GM18507 (cell line): ENCODE measurements at regions not wholly inside any gene's neighbourhood (a gene's known extent, or its start where the extent isn't known, plus 50 kb on each side); places are given as distances from the start of the nearest gene placed in this dataset.

ENCODE experiments used
- DNase-seq: peaks from one replicate; pipeline ENCODE4 v3.0.0; 2011; ENCODE audit warnings: low read depth; ENCODE audit not compliant: insufficient read length; ENCODE audit errors: extremely low spot score
- FAIRE-seq: peaks from 2 replicates; lab custom pipeline; 2011; peaks lifted over from hg19 to GRCh38; lab: Jason Lieb, UNC

DNA sequence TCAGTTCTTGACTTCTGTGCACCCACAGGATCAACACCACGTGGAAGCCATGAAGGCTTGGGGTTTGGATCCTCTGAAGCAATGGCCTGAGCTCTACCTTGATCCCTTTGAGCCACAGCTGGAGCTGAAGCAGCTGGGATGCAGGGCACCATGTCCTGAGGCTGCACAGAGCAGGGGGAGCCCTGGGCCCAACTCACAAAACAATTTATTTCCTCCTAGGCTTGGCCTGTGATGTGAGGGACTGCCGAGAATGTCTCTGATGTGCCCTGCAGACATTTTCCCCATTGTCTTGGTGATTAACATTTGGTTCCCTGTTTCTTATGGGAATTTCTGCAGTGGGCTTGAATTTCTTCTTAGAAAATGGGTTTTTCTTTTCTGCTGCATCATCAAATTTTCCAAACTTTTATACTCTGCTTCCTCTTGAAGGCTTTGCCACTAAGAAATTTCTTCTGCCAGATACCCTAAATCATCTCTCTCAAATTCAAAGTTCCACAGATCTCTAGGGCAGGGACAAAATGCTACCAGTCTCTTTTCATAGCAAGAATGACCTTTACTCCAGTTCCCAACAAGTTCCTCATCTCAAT, 288.2 kb downstream of the CCDC59 start:
- FAIRE-seq (no peak), DNase-seq (no peak)

DNA sequence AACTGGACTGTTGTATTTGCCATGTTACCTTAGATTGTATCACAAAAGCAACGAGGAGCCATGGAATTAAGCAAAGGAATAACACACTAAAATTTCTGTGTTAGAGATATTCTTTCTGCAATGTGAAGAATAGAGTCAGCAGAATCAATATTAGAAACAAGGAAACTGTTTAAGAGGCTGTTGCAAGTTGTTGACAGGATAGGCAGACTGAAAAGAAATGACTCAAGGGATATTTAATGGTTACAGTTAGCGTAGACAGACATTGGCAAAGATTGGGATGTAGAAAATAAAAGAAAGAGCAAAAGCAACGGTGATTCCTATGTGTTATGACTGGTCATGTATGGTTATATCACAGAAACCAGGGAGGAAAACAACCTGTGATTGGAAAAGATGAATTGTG, 299.0 kb upstream of the PPFIA2 start:
- FAIRE-seq (no peak), DNase-seq (no peak)

DNA sequence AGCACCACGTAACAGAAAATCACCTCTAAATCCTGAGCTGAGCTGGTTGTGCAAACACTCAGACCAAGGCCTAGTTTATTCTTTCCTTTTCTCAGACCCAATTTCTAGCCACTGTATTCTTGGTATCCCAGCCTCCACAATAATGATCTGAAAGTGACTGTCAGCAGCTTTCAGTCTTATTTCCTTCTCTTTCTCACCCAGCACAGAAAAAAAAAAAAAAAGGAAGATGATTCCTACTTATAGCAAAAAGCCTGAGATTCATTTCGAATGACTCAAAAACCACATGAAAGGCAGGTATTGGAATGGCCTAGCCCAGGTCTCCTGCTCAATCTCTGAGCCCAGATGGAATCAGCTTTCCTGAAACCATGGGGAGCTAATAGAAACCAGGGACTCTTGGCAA, 298.6 kb upstream of the PPFIA2 start:
- DNase-seq: no peak
- no peak for FAIRE-seq

DNA sequence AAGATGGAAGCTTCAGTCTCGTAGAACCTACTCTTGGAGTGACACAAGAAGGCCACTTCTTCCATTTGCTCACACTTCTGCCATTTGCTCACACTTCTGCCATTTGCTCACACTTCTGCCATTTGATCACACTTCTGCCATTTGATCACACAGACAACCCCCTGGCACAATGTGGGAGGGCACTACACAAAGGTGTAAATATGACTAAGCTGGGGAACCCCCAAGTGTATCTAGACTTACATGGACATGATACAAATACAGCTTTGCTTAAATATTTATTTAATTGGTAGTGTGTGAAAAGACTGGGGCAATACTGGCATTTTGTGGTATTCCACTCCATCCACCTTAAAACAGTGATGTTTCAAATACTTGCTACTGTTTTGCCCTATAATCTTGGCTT, 296.2 kb upstream of the PPFIA2 start:
- FAIRE-seq (no peak), DNase-seq (no peak)

DNA sequence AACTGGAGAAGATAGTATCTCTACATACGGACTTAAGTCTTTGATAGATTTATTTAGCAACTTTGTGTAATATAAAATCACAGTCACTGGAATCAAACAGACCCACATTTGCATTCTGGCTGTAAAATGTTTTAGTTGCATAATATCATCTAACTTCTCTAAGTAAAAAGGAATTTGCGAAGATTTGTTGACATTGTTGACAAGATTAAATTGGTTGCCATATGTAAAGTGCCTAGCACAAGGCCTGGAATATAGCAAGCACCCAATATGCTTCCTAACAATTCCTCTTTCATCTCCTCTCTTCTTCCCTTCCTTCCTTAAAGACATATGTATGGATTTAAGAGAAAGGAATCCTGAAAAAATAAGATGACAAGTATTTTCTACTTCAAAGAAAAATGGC, 295.4 kb upstream of the PPFIA2 start:
- DNase-seq: no peak
- FAIRE-seq: no peak

DNA sequence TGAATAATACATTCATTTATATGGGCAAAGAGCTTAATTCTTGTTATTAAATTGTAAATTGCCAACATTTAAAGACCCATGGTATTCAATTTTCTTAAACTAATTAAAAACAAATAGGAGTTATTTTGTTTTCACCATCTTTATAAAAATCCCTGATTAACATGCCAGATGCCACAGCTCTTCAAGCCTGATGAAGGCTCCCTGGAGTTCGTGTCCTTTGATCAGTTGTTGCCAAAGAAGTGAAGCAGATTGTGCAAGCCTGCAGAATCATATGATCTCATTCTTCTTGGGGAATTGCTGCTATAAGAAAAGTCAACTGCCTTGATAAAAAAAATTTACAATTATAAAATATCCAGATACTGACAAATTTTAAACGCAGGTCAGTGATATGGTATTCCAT, 288.3 kb upstream of the PPFIA2 start:
- FAIRE-seq (no peak), DNase-seq (no peak)

DNA sequence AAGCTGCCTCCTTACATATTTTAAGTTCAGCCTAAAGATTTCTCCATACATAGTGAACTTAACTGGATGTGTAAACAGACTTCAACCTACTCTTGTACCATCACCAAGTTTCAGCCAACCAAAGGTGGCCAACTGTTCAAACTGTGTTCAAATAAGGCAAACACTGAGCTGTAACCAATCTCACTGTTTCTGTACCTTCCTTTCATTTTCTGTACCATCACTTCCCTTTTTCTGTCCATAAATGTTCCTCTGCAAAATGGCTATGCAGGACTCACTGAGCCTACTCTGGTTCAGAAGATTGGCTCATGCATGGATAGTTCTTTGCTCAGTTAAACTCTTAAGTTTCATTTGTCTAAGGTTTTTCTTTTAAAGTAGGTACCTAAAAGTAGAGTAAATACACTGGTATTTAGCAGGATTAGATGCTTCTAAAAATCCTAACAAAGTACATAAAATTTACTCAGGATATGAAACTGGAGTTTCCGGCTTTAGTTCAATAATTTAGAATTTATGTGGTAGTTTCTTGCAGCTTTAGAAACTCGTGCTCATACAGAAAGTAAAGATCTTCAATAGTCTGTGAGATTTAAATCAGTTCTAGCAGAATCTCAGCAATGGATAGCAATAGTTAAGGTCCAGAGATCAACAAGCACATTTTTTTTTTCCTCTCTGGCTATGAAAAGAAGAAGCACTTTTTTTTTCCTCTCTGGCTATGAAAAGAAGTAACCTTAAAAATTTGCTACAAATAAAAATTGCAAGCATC, 282.0 kb upstream of the PPFIA2 start:
- FAIRE-seq: peak; percentile 47
- DNase-seq: no peak

DNA sequence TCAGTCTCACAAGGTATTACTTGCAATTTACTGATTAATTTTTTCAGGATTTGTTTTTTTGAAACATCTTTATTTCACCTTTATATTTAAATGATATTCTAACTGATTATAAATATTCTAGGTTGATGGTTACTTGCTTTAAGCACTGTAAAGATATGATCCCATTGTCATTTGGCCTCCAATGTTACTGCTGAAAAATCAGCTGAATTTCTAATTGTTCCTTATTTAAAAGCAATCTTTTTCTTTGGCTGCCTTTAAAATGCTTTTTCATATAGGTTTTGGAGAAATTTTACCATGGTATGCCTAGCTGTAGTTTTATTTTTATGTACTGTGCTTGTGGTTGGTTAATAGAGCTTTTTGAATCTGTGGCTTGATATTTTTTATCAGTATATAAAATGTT, 275.6 kb upstream of the PPFIA2 start:
- no peak for DNase-seq
- FAIRE-seq: no peak

DNA sequence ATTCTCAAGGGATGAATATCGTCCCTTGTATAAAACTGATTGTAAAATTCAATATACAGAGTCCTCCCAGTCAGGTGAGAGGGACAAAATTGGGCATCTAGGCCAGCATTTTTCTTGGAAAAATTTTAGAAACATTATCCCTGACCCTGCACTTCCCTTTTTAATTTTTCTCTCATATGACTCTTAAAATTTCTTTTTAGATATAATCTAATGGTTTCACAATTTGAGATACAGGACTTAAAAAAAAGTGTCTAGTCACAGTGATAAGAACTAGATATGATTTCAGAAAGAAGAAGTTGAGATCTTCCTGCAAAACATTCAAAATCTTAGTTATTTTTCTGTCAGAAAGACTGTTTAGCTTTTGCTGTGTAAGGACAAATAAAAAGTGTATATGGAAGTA, 270.8 kb upstream of the PPFIA2 start:
- no peak for FAIRE-seq
- DNase-seq: no peak

DNA sequence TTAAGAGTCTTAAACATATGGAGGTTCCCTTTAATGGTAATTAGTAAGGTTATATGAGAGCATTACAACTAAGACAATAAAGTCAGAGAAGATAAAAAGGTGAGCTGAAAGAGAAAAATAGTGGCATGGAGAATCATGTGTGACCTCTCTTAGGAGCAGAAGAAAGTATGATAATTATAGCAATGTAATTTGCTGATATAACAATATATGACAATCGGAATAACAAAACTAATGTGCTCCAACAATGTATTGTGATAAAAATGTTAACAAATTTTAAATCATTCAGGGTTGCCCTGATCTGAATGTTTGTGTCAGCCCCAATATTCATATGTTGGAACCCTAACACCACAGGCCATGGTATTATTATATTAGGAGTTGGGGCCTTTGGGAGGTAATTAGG, 269.6 kb upstream of the PPFIA2 start:
- no peak for FAIRE-seq
- no peak for DNase-seq

DNA sequence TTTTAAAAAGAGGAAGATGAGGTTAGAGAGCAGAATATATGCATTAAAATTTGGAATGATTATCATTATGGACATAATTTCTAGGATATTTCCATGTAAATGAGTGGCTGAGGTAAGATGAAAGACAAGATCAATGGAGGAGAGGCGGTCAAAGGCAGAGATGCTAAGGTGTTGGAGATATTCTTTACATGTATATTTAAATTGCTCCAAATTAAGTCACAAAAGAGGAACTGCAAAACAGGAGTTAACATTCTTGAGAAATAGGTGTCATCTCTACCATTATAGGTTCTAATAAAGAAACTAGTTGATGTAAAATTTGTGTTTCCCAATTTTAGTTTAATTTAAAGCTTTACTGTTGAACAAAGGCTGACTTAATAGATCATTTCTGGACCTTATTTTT, 268.5 kb upstream of the PPFIA2 start:
- no peak for FAIRE-seq
- no peak for DNase-seq

DNA sequence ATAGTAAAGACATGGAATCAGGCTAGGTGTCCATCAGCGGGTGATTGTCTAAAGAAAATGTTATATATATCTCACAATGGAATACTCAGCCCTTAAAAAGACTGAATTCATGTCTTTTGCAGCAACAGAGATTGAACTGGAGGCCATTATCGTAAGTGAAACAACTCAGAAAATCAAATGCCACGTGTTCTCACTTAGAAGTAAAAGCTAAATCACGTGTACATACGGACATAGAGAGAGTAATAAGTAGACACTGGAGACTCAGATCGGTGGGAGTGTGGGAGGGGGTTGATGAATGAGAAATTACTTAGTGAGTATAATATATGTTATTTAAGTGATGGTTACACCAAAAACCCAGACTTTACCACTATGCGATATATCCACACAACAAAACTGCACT, 266.3 kb upstream of the PPFIA2 start:
- DNase-seq: no peak
- FAIRE-seq: no peak

DNA sequence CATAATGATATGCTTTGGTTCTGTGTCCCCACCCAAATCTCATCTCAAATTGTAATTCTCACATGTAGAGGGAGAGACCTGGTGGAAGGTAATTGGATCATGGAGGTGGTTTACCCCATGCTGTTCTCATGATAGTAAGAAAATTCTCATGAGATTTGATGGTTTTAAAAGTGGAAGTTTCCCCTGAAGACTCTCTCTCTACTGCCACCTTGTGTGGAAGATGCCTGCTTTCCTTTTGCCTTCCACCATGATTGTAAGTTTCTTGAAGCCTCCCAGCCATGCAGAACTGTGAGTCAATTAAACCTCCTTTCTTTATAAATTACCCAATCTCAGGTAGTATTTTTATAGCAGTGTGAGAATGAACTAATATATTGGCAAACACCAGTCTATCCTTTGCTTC, 260.4 kb upstream of the PPFIA2 start:
- no peak for FAIRE-seq

DNA sequence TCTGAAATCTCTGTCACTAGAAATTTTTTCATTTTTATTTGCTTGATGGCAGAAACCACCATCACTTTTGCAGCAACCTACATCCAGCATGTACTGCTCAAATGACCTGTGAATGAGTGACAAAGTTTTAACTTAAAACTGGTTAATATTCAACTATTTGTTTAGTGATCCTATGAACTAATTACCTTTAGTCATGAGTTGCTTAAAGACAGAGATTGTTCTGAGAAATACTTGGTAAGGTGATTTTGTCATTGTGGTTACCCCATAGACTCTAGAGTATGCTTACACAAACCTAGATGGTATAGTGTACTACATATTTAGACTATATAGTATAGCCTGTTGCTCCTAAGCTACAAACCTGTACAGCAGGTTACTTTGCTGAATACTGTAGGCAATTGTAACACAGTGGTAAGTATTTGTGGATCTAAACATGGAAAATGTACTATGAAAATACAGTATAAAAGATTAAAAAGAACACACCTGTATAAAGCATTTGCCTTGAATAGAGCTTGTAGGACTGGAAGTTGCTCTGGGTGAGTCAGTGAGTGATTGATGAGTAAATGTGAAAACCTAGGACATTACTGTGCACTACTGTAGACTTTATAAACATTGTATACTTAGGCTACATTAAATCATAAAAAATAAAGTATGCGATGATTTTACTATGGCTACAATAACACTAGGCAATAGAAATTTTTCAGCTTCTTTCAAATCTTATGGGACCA, 256.6 kb upstream of the PPFIA2 start:
- DNase-seq (no peak), FAIRE-seq (no peak)

More for the DNA sequence above, 260.4 kb upstream of the PPFIA2 start:
- DNase-seq: no peak

DNA sequence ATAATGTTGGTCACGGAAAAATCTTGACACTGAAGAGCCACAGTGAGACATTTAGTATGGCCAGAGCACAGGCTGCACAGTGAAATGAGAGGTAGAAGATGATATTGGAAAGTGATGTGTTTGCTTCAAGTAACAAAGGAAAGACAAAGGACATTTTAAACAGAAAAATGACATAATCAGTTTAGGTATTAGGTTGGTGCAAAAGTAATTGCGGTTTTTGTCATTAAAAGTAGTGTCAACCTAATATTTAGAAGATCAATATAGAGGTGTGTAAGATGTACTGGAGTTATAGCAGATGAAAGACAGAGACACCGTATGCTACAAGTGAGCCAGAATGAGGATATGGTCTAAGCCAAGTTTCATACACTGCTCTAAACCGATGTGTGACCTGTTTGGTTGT, 253.0 kb upstream of the PPFIA2 start:
- FAIRE-seq: no peak

DNA sequence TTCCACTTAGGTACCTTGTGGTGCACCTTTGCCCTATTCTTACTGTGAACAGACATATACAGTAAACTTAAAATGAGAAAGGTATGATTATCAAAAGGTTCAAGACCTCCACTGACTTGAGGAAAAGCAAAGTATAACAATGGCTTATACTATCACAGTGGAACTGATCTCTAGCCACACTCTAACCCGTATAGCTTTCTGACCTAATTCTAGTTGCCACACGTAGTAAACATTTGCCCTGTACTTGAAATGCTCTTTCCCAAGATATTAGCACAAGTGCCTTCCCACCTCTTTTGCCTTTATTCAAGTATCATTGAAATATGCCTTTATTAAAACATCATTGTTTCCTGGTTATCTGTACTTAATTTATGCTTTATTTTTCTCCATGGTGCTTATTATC, 250.4 kb upstream of the PPFIA2 start:
- FAIRE-seq (no peak), DNase-seq (no peak)

More for the DNA sequence above, 253.0 kb upstream of the PPFIA2 start:
- no peak for DNase-seq

DNA sequence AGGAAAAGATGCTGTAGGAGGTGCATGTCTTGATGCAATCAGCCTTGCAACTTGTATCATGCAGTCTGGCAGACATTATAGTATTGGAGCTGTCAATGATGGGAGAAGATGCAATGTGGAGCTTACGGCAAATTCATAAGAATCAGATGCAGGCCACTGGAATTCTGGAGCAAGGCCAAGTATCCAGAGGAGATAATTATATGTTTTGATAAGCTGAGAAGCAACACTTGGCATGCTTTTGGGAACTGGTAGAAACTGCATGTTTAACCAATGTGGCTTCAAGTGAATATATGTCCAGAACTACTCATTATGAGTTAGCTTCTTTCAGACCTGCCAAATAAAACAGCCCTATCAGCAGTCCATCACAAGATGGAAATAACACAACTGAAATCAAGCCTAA, 249.1 kb upstream of the PPFIA2 start:
- no peak for FAIRE-seq

DNA sequence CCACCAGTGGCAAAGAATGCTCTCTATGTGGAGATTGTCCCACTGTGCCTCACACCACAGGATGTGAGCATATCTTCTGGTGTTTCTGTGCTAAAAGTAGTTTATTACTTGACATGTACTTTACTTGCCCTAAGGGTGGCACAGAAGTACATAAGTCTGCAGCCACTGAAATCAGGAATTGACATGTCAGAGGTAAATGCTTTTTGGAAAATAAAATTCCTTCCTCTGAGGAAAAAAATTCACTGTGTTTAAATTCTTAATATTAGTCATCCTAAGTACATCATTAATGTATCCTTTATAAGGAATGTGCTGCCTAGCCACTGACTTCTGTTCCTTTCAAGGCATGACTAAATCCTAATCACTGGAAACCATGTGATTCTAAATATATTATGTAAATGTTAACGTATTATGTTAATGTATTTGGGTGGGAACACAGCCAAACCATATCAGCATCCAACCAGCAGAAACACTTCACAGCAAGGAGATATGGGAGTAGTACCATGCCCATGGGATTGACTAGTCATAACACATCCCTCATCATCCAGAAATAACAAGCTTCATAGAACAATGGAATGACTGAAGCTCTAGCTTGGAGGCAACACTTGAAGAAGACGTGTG, 239.7 kb upstream of the PPFIA2 start:
- no peak for DNase-seq
- FAIRE-seq: no peak

More for the DNA sequence above, 249.1 kb upstream of the PPFIA2 start:
- DNase-seq: no peak

DNA sequence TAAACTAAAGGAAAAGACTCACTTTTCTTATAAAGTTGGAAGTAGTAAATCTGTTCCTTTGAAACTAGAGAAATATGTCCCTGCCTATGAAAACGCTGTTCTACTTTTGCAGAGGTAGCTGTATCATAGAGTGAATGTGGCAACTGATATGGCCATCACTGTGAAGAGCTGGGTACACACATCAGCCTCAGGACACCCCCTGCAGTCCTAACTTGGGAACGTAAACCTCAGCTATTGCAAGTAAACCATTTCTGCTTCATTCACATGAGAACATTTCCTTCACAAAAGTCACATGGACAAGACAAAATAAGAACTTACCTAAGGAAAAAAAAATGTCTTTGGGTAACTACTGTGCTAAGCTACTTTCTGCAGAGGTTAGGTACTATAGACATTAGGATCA, 233.3 kb upstream of the PPFIA2 start:
- DNase-seq (no peak), FAIRE-seq (peak; percentile 31)

DNA sequence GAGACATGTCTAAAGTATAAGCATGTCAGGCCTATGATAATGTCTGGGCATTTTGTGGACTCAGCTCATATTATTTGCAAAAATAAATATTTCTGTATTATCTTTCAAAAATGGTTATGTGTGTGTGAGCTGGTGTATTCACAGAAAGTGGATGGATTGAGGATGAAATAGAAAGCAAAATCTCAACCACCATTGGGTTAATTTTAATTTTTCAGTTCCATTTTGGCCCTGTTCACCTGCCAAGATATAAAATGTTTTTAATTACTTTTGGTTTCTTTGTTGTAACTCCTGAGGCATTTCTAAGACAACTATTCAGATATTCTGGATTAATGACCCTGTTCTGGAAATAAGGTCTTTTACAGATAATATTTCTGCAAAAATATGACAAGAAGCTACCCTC, 232.7 kb upstream of the PPFIA2 start:
- no peak for DNase-seq
- no peak for FAIRE-seq
